Hippocampal formation (tissue), 2 donors: ENCODE measurements at regions not wholly inside any gene's neighbourhood (a gene's known extent, or its start where the extent isn't known, plus 50 kb on each side); places are given as distances from the start of the nearest gene placed in this dataset.
"Not testable (repeated sequence)": the region's sequence is repeated elsewhere in the genome, so short reads cannot be mapped to it uniquely, and the experiment has no call there.

Source experiments
- DNase-seq, 2 donors: peaks; one replicate each; lab custom pipeline; 2025; lab: John Stamatoyannopoulos, UW

- no peak for DNase-seq
Observed at GRCh38 chr2:66105066-66105753, 329.7 kb upstream of the MEIS1 start.

- no peak for DNase-seq
Observed at GRCh38 chr2:66103581-66103980, 331.3 kb upstream of the MEIS1 start.

GRCh38 chr2:66101206-66101605 is 333.7 kb upstream of the MEIS1 start:
- no peak for DNase-seq

GRCh38 chr2:66095820-66096345 is 339.0 kb upstream of the MEIS1 start:
- no peak for DNase-seq

GRCh38 chr2:66094689-66095088 is 340.2 kb upstream of the MEIS1 start:
- not testable (repeated sequence) for DNase-seq

GRCh38 chr2:66093371-66093770 is 341.6 kb upstream of the MEIS1 start:
- DNase-seq: no peak

GRCh38 chr2:66084948-66085590 is 349.9 kb upstream of the MEIS1 start:
- no peak for DNase-seq

- no peak for DNase-seq
Observed at GRCh38 chr2:66082581-66082980, 352.3 kb upstream of the MEIS1 start.

GRCh38 chr2:66080127-66080526 is 354.8 kb upstream of the MEIS1 start:
- no peak for DNase-seq

- no peak for DNase-seq
Observed at GRCh38 chr2:66073172-66073571, 361.8 kb upstream of the MEIS1 start.

- DNase-seq: no peak
Observed at GRCh38 chr2:66070721-66071602, 364.0 kb upstream of the MEIS1 start.

GRCh38 chr2:66069937-66070720 is 364.8 kb upstream of the MEIS1 start:
- DNase-seq: no peak

- no peak for DNase-seq
Observed at GRCh38 chr2:66066032-66066431, 368.9 kb upstream of the MEIS1 start.

GRCh38 chr2:66059332-66059731 is 375.6 kb upstream of the MEIS1 start:
- no peak for DNase-seq

- no peak for DNase-seq
Observed at GRCh38 chr2:66058675-66059074, 376.2 kb upstream of the MEIS1 start.

- DNase-seq: no peak
Observed at GRCh38 chr2:66057844-66058243, 377.1 kb upstream of the MEIS1 start.

GRCh38 chr2:66050392-66050791 is 384.5 kb upstream of the MEIS1 start:
- DNase-seq: no peak

- no peak for DNase-seq
Observed at GRCh38 chr2:66048667-66049066, 386.3 kb upstream of the MEIS1 start.

GRCh38 chr2:66041902-66042657 is 392.8 kb upstream of the MEIS1 start:
- DNase-seq: no peak

- no peak for DNase-seq
Observed at GRCh38 chr2:66036948-66037347, 398.0 kb upstream of the MEIS1 start.

- no peak for DNase-seq
Observed at GRCh38 chr2:66034467-66034866, 400.5 kb upstream of the MEIS1 start.
